ENCODE measurements at regions not wholly inside any gene's neighbourhood (a gene's known extent, or its start where the extent isn't known, plus 50 kb on each side); places are given as distances from the start of the nearest gene placed in this dataset.

- TF ChIP-seq CTCF (IDR thresholded peaks at IDR 0.05; ENCODE audit: low read length), result no peak
- no peak for TF ChIP-seq EZH2phosphoT487 (IDR thresholded peaks at IDR 0.05; ENCODE audit: low read length)
- TF ChIP-seq EZH2 (optimal IDR thresholded peaks at IDR 0.05; ENCODE audit: low read depth, low read length), result no peak
Observed at GRCh38 chr13:111503905-111504695, 183.7 kb downstream of the TEX29 start.
